NCI-H2196 treated with DMSO at 0.1 percent for 48 hours (cell line): ENCODE measurements at regions not wholly inside any gene's neighbourhood (a gene's known extent, or its start where the extent isn't known, plus 50 kb on each side); places are given as distances from the start of the nearest gene placed in this dataset.

Experiments used
- DNase-seq: peaks from one replicate; lab custom pipeline; 2025; ENCODE audit not compliant: unreplicated experiment; lab: John Stamatoyannopoulos, UW

DNA sequence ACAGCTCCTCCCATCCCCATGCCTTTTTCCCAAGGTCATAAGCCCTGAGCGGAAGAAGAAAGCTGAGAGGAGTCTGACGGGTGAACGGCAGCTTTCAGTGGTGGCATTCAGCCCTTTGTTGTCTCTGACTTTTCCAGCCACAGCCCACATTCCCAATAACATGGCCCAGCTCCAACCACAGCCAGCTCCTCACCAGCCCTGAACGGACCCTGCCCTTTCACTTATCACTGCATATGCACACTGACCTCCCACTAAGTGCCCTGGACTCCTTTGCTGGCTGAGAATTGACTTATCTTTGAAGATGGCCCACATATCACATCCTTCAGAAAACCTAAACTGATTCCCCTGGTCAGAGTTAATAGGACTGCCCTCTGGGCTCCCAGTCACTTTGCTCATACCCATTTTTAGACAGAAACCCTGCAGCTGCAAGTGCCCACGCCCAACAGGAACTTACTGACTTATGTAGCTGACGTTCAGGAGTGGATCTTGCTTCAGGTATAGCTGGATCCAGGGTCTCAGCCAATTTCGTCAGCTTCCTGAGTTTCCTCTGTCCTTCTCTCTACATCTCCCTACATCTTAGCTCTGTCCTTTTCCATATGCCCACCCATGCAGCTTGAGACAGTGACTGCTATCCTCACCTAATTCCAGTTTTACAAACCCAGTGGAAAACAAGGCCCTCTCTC lies 348.5 kb upstream of the PROK2 start:
- no peak for DNase-seq

DNA sequence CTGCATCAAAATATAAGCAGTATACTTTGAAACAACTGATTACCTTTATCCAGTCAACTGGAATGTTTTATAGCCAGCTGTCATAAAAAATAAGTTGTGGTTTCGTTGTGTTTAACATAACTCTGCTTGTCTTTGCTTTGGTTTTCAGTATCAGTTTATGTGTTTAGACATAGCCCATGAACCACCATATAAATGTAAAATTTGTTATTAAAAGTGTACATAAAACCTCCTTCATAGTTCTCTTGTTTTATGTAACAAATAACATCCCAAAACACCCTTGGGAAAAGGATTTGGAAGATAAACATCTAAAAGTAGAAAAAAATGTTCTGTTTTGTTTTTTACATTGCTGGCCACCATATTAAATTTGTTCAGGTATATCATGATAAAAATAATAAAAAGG lies 347.0 kb upstream of the PROK2 start:
- DNase-seq, result no peak

DNA sequence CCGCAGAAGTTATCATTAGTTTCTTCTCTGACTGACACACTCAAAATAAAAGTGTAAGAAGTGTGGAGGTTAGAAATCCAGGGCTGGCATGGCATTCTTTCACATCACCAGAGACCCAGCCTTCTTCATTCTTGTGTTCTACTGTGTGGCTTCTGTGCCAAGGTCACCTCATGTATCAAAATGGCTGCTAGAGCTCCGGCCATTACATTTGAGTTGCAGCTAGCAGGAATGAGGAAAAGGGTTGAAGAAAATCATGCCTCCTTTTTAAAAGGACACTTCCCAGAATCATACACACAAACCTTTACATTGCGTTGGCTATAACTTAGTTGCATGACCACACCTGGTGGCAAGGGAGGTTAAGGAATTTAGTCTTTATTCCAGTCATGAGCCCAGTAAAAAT lies 345.6 kb upstream of the PROK2 start:
- no peak for DNase-seq

DNA sequence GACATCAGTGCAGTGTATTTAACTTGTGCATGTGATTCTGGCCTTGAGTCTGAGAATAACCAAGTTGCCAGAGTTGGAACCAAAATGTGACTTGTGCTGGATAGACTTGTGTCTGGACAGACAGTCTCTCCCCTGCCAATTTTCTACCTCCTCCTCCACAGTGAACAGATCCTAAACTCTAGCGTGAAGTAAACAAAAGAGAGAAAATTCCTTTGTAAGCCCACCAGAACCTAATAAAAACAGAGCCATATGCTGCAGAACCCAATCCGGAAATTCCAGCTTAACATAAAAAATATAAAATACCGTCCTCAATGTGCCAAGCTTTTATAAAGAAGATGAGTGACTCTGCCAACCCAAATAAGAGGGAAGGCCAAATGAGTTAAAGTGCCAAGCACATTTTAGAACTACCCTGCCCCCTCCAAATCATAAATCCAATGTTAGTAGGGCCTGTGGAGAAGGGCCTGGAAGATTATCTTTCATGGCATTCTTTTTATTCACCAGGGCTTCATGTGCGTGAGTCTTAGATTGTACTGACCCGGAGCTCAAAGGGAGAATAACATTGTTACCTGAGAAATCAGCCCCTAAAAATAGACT lies 344.6 kb upstream of the PROK2 start:
- DNase-seq, result no peak

DNA sequence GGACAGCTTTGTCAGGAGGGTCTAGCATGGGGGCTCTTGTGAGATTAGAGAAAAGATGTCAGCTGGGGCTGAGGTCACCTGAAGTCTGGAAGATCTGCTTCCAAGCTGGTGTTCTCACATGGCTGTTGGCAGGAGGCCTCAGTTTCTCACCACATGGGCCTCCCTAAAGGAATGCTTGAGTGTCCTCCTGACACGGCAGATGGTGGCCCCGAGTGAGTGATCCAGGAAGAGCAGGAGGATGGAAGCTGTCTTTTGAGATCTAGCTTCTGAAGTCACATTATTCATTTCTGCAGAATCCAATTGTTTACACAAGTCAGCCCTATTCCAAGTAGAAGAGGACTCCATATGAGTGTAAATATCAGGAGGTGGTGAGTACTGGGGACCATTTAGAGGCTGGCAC lies 344.0 kb upstream of the PROK2 start:
- DNase-seq, result no peak

DNA sequence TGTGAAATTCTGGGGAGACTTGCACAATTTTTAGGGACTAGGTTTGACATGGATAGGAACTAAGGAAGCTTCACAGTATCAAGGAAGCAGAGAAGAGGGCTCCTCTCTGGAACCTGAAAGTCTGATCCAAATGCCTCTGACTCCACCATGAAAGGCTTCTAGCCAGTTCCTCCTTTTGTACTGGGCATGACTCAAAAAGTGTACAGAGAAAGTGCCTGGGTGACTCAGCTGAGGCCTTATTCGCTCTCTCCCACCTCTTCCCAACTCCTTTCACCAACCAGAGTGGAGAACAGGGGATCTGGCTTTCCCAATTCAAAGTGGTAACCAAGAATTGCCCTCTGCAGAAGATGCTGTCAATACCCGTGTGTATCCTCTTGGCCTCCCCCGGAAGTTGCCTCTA lies 342.9 kb upstream of the PROK2 start:
- no peak for DNase-seq

GRCh38 chr3:72127224-72127612 lies 342.3 kb upstream of the PROK2 start:
- no peak for DNase-seq

DNA sequence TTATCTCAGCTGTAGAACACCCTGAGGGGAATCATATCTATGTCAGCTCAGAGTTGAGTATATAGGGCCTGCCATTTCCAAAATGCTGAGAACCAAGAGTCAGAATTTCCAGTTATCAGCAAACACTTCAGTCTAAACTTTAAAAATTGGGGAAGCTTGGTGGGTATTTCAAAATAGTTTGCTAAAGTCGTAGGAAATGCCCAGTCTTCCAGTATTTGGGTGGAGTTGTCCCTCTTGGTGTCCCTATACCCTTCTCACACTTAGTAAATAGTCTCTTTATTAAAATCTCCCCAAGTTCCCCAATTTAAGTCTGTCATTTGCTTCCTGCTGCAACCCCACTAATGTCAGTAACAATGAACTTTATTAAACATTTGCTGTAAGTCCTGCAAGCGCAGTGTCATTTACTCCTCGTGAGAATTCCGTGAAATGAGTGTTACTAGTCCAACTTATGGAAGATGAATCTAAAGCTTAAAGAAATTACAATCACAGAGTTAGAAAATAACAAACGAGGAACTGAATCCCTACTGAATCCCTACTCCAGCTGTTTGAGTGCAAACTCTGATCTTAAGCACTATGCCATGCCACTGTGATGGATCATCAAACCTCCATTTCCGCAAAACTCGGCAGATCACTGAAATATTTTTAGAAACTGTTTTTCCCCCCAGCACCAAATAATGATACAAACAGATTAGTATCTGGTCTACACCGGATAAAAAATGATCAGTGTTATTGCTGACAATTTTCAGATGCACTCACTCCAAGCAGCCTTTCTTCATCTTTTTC lies 341.7 kb upstream of the PROK2 start:
- no peak for DNase-seq

DNA sequence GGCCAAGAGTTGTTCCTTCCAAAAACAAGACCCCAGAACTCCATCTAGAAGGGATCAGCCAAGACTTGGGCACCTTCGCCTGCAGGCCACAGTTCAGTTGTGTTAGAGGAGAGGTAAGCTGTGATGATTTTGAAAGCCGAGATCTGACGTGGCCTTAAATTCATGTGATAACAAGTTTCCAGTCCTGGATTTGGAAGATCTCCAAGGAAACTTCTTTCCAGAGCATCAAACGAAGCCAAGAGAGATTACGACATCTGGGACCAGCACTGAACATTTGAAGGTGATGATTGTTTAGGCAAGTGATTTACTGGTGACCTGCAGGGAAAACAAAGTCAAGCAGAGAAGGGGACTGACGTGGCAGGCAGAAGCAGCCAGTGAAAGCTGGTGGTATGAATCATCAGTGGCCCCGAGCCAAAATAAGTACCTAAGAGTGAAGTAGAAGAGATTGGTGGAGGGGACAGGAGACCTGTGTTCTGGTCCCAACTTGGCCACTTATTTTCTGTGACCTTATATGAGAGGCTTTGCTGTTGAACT lies 339.0 kb upstream of the PROK2 start:
- peak; percentile 34 for DNase-seq

DNA sequence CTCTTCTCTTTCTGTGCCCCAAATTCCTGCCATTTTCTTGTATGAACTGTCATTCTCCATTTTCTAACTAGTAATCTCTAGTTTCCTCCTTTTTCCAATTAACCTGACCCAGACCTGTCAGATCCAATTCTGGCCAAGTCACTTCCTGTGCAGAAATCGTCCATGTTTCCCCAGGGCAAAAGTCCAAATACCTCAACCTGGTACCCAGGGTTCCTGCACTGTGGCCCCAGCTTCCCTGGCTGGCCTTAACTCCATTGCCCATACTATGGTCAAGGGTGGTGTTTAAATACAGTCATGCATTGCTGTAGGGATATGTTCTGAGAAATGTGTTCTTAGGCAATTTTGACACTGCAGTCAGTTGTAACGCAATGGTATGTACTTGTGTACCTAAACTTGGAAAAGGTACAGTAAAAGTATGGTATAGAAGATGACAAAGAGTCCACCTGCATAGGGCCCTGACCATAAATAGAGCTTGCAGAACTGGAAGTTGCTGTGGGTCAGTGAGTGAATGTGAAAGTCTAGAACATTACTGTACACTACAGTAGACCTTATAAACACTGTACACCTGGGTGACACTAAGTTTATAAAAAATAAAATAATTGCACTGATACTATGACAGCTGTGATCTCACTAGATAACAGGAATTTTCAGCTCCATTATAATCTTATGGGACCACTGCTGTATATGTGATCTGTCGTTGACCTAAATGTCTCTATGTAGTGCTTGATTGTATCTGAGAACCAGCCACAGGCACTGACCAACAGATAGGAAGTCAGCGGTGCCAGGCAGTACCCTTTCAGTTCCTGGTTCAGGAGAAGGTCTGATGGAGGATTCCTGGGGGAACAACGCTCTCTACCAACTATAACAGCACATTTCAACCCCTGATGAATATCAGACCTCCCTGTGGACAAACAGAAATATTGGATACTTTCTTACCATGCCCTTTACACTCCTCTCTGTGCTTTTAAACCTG lies 336.1 kb upstream of the PROK2 start:
- DNase-seq, result no peak

DNA sequence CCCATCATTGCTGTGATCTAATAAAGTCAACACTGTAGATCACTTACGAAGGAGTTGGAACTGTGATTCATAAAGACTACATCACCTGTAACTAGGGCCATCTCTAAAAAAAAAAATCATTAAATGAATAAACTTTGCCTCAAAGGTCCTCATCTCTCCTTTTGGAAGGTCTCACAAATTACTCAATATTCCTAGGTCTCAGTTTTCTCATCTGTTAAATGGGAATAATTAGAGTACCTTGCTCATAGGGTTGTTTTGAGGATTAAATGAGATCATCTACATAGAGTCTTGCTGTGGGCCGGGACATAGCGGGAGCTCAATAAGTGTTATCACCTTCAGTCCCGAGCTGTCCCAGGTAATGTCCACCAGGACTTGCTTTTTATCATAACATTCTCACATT lies 335.1 kb upstream of the PROK2 start:
- DNase-seq, result no peak

DNA sequence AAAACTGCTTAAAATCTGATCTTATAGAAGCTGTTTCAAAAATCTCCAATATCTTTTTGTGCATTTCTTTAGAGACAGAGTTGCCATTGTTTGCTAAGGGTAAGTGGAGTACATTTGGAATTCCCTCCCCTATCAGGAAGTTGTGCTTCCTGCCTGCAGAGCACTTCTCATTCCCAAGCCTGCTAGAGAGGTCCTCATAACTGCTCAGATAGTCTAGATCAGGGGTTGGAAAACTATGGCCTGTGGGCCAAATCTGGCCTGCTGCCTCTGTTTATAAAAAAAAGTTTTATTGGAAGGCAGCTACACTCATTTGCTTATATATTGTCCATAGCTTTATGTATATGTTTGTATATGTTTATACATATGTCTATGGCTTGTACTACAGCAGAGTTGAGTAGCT lies 333.7 kb upstream of the PROK2 start:
- no peak for DNase-seq

DNA sequence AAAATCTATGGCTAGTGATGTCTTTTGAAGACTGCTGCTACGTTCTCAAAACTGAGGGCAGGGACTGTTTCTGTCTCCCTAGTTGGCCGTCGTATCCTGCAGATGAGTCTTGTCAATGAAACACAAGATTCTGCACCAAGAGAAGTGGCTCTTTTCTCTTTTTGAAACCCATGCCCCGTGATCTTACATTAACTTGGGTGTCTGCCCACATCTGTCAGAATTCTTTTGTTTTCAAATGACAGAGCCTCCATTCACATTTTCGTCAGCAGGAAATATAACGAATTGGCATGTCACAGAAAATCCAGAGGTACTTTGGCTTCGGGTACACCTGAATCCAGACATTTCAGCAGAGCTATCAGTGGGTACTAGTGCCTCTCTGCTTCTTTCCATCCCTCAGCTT lies 331.3 kb upstream of the PROK2 start:
- no peak for DNase-seq

GRCh38 chr3:72115307-72115706 lies 330.4 kb upstream of the PROK2 start:
- DNase-seq, result no peak

DNA sequence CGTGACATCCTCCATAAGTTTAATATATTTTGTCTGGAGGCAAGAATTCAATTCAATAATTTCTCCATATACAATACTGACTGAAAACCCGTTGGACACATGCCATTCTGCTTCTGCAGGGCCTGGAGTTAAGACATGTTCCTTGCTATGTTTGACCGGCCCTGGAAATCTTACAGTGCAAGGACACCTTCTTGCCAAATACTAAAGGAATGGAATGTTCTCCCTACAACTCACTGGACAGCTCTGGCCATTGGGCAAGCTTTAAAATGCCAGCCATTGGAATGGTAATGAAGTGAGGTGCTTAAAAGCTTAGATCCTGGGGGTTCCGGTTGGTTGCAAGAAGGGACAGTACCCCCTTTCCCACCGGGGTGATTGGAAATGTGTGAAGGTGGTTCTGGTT lies 329.8 kb upstream of the PROK2 start:
- DNase-seq, result no peak

DNA sequence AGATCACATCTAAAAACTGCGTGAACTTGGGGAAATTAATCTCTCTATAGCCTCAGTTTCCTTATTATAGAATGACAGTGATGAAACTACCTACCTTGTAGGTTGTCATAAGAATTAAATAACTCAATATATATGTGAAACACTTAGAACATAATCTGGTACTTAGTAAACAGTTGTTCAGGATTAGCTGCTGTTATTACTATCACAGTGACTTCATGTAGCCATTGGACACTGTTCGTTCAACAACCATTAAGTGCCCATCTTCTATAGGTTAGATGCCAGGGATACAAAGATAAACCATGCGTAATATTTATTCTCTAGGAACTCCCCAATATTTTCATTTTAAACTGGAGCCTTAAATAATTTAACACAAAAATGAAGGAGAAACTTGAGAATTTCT lies 329.0 kb upstream of the PROK2 start:
- no peak for DNase-seq

- DNase-seq, result no peak
These were observed 328.6 kb upstream of the PROK2 start for GRCh38 chr3:72113564-72113963.

DNA sequence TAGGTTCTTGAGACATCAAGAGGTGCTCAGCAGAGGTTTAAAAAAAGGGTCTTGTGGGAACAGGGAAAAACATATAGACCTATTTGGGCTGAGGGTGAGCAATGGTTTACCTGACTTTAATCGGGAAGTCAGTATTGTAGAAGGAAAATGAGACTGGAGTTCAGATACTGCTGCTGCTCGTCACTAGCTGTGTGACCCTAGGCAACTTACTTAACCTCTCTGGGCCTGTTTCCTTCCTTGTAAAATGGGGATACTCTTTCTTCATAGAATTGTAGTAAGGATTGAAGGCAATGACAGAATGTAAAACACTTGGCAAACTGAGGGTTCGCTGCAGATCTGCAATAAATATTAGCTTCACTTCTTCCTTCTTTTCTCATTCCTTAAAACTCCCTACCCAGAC lies 327.5 kb upstream of the PROK2 start:
- no peak for DNase-seq

GRCh38 chr3:72111265-72112205 lies 326.6 kb upstream of the PROK2 start:
- DNase-seq, result no peak
